ENCODE measurements at regions not wholly inside any gene's neighbourhood (a gene's known extent, or its start where the extent isn't known, plus 50 kb on each side); places are given as distances from the start of the nearest gene placed in this dataset.
"Not testable (repeated sequence)": the region's sequence is repeated elsewhere in the genome, so short reads cannot be mapped to it uniquely, and the experiment has no call there.

- TF ChIP-seq CTCF (IDR thresholded peaks at IDR 0.05; ENCODE audit: insufficient read depth, low read length, poor library complexity, severe bottlenecking); EZH2phosphoT487 (conservative IDR thresholded peaks at IDR 0.05; ENCODE audit: low read length): not testable (repeated sequence)
Measured at GRCh38 chr16:70043538-70044067, 70.5 kb upstream of the PDPR start.
